KBM-7 (cell line): ENCODE measurements at regions not wholly inside any gene's neighbourhood (a gene's known extent, or its start where the extent isn't known, plus 50 kb on each side); places are given as distances from the start of the nearest gene placed in this dataset.
"Not testable (repeated sequence)": the region's sequence is repeated elsewhere in the genome, so short reads cannot be mapped to it uniquely, and the experiment has no call there.

Experiments
- DNase-seq: peaks from one replicate; pipeline ENCODE4 v3.0.0-alpha.2; 2015
- in situ Hi-C: fragments of 300-500 bp; cut with MboI; formaldehyde crosslinking; loops from 2 replicates; pipeline ENCODE4 v1.14.3; 2020; ENCODE audit warnings: low sequenced_read_pairs, low pct_unique_long_range_greater_than_20kb, mixed read lengths

DNA sequence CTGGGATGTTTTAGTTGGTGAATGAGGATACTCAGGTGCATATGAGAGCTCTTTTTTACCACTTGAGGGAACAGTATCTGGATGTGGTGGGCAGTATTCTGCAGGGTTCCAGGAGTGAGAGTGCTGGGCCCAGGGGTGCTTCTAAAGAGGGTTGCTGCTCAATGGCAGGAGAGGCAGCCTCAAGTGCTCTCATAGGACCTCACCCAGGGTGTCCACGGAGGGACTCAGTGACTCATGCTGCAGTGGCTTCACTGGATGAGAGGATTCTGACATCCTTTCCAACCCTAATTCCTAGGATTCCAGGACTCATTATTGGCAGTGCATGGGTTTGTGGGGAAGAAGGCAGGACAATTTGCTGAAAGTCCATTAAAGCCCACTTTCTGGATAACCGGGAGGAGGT lies 176.6 kb upstream of the FERMT1 start:
- in situ Hi-C loops: no loop called here
- DNase-seq: no peak

DNA sequence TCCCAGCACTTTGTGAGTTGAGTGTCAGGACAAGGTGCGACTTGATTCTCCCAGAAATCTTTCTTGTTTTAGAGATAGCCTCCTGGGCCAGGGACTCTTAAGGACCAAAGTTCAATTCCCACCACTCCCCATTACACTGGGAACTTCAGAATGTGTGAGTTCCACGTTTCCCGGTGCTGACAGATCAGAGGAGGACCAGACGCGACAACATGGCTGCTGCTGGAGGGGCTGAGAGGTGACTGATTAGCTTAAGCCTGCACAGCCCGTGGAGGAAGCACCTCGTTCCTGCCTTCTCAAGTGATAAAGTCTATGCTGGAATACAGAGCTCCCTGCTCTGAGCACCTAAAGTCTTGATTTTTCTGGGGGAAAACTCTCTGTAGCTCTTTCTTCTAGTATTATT lies 175.2 kb upstream of the FERMT1 start:
- in situ Hi-C loops: no loop called here
- no peak for DNase-seq

DNA sequence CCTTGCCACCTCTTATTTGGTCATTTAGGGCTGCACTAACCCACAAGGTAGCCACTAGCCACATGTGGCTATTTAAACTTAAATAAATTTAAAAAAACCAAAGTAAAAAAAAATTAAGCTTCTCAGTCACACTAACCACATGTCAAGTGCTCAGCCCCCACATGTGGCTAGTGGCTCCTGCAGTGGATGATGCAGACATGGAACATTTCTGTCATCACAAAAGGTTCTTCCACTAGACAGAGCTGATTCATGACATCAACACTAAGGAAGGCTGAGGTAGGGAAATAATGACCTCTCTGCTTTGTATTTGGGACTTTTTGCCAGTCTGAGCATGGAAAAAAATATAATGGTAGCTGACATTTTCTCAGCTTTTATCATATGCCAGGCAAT lies 173.0 kb upstream of the FERMT1 start:
- DNase-seq: no peak
- in situ Hi-C loops: no loop called here

DNA sequence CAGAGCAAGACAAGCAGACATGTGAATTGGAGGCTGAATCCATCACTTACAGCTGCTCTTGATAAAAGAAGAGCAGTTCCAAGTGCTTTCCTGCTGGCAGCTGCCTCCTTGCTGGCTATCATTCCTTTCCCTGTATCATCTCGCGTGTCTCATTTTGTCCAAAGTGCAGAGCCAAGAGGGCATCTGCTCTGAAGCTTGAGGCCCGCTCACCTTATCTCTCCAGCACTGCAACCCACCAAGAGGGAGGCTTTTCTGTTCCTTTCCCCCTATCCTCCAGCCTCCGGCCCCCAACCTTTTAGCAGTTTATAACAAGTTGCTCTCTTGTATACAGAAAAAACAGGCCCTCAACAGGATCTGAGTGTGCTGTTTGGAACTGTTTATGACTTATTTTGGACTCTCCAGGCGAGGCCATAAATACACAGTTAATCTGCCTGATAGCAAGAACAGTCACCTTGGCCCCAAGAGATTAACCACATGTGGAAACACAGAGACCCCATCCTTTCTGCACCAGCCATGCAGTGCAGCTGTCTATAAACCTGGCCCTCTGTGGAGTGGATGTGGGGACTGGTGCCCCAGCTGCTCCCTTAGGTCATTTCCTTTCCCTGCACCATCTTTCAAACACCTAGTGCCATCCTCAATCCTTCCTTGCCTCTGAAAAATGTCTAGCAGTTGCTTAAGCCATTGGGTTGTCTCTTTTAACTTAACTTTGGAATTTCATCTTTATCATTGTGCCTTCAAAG lies 172.5 kb upstream of the FERMT1 start:
- DNase-seq: no peak
- in situ Hi-C loops: no loop called here

DNA sequence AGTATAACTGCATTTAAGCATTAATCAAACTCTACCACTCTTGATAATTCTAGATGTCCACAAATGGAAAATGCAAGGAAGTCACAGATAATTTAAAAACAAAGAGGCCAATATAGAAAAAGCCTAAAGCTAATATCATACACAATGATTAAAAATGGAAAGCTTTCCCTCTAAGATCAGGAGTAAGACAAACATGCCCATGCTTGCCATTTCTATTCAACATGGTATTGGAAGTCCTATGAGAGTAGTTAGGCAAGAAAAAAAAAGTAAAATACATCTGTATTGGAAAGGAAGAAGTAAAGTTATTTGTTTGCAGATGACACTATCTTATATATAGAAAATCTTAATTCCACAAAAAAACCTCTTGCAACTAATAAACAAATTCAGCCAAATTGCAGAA lies 164.6 kb upstream of the FERMT1 start:
- DNase-seq: no peak
- in situ Hi-C loops: no loop called here

DNA sequence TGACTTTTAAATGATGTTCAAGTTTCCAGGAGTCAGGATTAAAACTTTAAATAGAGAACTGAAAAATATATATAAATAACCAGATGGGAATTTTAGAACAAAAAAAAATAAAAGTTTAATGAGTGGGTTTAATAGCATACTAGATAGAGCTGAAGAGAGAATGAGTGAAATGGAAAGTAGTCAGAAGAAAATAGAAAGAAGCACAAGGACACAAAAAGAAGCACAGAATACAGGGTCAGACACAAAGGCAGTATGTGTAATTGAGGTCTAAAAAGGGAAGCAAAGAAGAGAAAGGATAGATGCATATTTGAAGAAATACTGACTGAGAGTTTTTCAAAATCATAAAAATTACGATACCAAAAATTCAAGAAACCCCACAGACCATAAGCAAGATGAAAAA lies 159.8 kb upstream of the FERMT1 start:
- no peak for DNase-seq
- in situ Hi-C loops: no loop called here

DNA sequence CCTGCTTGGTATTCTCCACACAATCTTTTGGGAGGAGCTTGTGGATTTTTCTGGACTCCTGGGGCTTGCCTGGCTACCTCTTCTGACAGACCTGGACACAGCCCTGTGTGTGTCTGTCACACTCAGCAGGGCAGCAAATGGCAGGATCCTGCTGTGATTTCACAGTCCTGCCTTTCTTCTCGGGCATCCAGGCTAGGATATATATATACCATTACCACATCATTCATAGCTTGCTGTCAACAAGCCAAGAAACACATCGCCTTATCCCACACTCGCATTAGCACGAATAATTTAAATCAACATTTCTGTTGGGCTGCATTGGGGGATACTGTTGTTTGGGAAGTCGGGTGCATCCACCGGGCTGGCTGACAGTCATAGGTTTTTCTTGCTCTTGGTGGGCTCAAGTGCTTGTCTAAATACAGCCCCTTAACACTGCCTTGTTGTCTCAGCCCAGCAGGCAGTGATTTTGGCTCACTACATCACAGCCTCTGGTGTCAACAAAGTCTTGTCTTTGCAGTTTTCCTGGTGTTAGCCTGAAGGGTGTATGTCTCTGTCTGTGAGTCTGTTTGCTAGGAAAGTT lies 154.9 kb upstream of the FERMT1 start:
- in situ Hi-C loops: no loop called here
- no peak for DNase-seq

DNA sequence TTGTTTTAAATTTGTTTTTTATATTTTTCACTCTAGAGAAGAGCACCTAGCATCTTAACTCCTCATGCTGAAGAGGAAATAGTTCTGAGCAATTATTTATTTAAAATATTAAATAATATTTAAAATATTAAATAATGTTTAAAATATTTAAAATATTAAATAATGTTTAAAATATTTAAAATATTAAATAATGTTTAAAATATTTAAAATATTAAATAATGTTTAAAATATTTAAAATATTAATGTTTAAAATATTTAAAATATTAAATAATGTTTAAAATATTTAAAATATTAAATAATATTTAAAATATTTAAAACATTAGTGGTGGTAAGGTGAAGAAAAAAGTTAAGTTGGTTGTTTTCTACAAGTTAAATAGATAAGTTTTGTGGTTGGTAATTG lies 147.6 kb upstream of the FERMT1 start:
- not testable (repeated sequence) for DNase-seq
- in situ Hi-C loops: loop anchor here (25.0 kb wide), 1 partner anchor 108 kb away; no protein-coding TSS in a partner anchor

DNA sequence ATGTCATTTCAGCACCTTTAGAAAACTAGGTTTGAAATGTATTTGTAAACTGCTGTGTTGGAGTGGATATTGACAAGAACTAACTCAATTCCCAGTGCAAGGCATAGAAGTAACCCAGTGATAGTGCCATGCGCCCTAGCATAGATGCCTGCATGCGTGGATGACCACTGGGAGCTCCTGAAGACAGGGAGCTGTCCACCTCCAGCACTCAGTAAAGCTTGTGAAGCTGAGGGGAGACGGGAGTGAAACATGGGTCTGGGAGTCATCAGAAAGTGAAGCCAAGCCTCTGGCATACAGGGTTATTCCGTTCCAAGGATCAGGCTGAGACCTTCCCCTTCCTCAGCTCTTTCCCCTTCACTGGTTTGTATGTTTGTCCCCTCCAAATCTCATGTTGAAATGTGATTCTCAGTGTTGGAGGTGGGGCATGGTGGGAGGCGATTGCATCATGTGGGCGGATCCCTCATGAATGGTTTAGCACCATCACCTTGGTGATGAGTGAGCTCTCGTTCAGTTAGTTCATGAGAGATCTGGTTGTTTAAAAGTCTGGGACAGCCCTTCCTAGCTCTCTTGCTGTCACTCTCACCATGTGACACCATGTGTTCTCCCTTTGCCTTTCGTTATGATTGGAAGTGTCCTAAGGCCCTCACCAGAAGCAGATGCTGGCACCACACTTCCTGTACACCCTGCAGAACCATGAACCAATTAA lies 146.5 kb upstream of the FERMT1 start:
- in situ Hi-C loops: loop anchor here (25.0 kb wide), 1 partner anchor 107 kb away; no protein-coding TSS in a partner anchor
- DNase-seq: peak; percentile 11

DNA sequence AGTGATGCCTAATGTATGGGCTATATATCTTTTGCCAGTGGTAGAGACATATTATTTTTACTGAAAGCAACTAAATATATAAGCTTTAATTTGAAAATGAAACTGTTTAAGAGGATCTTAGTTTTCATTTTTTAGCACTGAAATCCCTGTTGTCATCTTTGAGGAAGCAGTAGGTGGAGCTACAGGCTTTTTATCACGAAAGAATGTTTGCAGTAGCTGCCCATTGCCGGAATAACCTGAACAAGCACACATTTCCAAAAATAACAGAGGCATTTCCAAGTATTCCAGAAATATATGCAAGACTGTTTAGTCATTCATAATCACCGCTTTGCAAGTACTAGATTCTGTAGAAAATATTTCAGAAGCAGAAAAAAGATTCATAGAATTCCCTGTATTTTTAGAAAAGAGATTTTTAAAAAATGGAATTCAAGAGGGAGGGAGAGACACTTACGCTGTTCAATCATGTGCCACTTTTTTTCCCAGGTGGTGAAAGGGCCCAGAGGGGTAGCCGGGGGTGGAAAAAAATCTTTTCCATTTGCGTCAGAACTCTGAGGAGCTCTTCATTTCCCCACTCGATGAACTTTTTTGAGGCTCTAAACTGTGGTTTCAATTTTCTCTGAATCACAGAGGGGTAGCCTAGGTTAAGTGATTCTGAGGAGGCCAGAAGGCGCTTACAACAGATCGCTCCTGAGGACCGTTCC lies 142.5 kb upstream of the FERMT1 start:
- DNase-seq: peak; percentile 28
- in situ Hi-C loops: loop anchor here (25.0 kb wide), 1 partner anchor 103 kb away; no protein-coding TSS in a partner anchor

DNA sequence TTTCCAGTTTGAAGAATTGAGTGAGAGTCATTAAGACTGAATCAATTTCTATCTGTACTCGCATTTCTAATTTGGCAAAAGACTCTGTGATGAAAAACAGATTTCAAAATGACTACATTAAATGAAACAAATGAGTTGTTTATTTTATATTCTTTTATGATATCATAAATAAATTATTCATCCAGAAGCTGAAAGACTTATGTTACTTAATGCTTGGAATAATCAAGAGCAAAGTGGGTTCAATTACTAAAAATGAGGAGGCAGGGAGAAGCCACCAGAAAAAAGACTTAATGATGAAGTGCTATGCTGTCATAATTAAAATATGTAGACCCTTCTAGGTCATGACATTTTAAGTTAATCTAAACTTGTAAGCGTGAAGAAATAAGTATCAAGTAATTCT lies 130.6 kb upstream of the FERMT1 start:
- in situ Hi-C loops: loop anchor here (25.0 kb wide), 1 partner anchor 91 kb away; no protein-coding TSS in a partner anchor
- DNase-seq: no peak

DNA sequence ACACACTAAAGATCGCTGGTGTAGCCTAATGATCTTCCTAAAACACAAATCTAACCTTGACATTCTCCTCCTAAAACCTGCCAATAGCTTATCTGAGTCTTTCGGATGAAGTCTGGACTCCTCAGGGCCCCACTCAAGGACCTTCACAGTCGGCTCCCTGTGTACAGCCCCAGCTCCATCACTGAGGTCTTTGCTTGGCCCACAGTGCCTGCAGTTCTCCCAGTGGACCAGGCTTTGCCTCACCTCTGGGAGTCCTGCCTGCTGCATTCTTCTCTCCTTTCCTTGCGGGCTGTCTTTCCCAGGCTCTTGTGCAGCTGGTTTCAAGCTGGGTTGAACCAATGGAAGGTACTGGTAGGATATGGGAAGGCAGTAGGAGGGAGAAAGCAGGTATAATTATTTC lies 122.6 kb upstream of the FERMT1 start:
- in situ Hi-C loops: no loop called here
- DNase-seq: no peak

DNA sequence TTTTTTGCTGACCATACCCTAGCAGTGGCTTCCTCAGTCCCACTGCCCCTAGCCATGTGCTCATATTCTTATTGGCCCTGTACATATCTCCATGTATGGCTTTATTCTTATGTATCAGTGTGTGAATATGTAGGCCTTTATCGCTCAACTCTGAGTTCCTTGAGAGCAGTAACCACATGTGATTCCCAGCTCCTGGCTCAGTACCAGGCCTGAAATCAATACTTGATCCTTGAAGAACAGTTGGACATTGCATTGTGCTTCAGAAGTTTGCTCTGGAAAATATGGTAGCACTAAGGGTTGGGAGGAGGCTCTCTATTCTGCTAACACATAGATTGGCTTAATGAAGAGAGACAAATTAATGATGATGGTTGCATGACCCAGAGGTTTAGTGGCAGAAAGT lies 118.8 kb upstream of the FERMT1 start:
- in situ Hi-C loops: no loop called here
- DNase-seq: no peak

DNA sequence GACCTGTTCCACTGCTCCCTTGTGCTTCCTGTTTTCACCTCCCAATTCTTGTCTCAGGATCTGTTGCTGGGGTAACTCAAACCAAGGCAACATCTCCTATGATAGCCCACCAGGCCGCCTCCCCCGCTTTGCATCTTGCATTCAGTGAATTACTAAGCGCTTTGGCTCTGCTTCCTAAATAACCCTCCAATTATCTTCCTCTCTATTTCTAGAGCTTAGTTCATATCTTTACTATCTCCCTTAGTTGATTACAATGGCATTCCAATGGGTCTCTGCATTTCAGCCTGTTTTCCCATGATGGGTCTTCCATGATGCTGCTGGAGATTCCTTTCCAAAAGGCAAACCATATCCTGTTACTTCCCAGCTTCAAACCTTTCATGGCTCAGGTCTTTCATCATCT lies 117.2 kb upstream of the FERMT1 start:
- no peak for DNase-seq
- in situ Hi-C loops: no loop called here

DNA sequence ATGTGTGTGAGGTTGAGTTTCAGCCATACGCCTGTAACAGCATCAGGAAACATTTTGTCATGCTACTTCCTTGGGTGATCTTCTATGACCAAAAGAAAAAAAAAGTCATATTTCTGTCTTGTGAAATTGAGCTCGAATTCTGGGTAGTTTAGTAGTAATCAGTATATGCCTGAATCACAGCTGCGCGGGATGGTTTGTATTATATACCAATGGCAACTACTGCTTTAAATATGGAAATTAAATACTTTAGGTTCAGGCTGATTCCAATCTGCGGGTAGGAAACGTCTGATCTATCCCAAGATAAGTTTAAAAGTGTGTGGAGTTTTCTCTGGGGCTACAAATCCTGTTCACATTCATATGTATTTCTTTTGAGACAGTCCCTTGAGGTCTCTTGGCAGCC lies 115.6 kb upstream of the FERMT1 start:
- in situ Hi-C loops: no loop called here
- DNase-seq: no peak

DNA sequence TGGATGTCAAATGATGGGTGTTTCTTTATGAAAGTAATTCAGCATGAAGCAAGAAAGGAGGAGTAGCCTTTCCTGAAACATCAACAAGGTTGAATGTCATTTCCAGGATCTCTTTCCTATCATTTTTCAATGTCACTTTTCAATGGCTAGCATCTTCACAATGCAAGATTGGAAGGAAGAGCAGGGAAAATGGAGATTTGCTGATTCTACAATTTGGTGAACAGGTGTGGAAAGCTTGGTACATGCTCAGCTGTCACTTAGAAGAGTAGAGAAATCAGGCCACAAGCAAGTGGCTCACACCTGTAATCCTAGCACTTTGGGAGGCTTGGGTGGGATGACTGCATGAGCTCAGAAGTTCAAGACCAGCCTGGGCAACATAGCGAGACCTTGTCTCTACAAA lies 112.7 kb upstream of the FERMT1 start:
- in situ Hi-C loops: no loop called here

DNA sequence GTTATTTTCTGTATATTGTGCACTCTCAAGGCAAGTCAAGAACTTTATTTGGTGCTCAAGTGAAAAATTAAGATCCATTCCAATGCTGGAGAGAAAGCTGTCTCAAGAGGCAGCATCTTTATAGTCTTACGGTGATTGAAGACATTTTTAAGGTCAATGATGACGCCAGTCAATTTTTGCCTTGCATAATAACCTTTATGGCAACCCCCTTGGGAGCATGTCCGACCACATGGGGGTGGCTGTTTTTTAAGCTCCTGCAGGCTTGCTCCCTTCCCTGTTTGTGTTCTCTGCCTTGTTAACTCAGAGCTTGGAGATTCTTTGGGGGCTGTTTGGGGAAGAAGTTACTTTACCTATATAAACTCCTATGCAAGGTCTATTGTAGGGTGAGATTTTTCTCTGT lies 109.6 kb upstream of the FERMT1 start:
- in situ Hi-C loops: no loop called here

More for the DNA sequence above, 112.7 kb upstream of the FERMT1 start:
- no peak for DNase-seq

DNA sequence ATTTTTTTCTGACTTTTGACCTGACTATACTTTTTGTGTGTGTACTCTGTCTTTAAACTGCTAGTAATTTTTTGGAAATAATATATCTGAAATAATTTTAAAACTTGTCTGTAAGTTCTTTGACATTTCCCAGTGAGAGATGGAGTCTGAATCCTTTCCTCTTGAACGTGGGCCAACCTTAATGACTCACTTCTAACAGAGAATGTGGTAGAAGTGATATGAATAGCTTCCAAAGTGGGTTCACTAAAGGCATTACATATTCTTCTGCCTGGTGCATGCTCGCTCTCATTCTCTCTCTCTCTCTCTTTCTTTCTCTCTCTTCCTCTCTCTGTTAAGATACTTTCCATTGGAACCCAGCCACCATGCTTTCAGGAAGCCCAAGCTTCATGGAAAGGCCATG lies 108.7 kb upstream of the FERMT1 start:
- no peak for DNase-seq
- in situ Hi-C loops: no loop called here

More for the DNA sequence above, 109.6 kb upstream of the FERMT1 start:
- DNase-seq: no peak

DNA sequence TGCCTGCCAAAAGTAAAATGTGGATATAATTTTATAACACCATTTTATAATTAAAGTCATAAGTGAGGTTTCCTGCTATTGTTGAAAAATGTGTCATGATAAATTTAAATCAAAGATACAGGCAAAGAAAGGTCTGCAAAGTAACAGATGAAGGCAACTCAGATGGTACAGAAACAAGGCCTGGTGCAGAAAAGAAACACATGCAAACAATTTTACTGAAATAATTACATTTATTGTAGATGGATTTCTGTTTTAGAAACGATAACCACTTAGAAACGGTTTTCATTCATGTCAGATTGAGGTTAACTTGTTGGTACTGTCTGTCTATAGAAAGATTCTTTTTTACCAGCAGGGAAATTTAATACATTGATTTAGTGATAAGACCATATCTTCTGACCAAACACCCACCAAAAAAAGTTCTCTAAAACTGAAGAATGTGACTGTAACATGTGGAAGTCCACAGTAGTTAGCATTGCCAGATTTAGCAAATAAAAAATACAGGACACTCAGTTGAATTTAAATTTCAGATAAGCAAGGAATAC lies 105.5 kb upstream of the FERMT1 start:
- in situ Hi-C loops: no loop called here
- no peak for DNase-seq
